ENCODE measurements at regions not wholly inside any gene's neighbourhood (a gene's known extent, or its start where the extent isn't known, plus 50 kb on each side); places are given as distances from the start of the nearest gene placed in this dataset.

DNA sequence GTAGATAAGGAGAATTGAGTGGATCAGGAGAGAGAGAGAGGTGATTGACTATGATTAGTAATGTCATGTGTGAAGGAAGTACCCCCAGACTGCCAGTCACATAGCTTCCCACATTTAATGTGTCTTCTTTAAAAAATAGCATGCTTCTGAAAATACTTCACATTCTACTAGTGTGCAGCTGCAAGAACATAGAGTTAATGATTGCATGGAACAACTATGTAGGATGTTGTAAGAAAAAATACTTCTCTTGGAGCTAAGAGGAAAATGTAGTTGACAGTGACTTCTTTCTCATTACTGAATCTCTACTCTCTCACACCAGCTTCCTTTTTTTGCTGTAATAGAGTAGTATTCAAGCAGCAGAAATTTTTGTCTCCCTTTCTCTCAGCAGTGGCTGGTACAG lies 1016.2 kb downstream of the NLGN4Y start:
- TF ChIP-seq POLR2A (IDR thresholded peaks at IDR 0.05; ENCODE audit: low read depth, low read length) (no peak), POU2F2 (IDR thresholded peaks at IDR 0.05; ENCODE audit: low read depth, low read length) (no peak)

Data from GM12891 (cell line).